OCI-LY3 (cell line): ENCODE measurements at regions not wholly inside any gene's neighbourhood (a gene's known extent, or its start where the extent isn't known, plus 50 kb on each side); places are given as distances from the start of the nearest gene placed in this dataset.

ENCODE experiments used
- EZH2phosphoT487 ChIP-seq: fragments of 200-600 bp; shearing (Covaris generic); IDR thresholded peaks from 2 replicates; pipeline ENCODE4 v1.6.1; 2018; ENCODE audit warnings: antibody characterized with exemption, mixed run types, low read depth
- TF ChIP-seq, protein P1 (sequence below): fragments of 200-600, 300-600 bp; sonication (generic); IDR thresholded peaks from 2 replicates; pipeline ENCODE4 v1.5.1; 2014; ENCODE audit warnings: antibody characterized with exemption, low read length, low read depth

DNA sequence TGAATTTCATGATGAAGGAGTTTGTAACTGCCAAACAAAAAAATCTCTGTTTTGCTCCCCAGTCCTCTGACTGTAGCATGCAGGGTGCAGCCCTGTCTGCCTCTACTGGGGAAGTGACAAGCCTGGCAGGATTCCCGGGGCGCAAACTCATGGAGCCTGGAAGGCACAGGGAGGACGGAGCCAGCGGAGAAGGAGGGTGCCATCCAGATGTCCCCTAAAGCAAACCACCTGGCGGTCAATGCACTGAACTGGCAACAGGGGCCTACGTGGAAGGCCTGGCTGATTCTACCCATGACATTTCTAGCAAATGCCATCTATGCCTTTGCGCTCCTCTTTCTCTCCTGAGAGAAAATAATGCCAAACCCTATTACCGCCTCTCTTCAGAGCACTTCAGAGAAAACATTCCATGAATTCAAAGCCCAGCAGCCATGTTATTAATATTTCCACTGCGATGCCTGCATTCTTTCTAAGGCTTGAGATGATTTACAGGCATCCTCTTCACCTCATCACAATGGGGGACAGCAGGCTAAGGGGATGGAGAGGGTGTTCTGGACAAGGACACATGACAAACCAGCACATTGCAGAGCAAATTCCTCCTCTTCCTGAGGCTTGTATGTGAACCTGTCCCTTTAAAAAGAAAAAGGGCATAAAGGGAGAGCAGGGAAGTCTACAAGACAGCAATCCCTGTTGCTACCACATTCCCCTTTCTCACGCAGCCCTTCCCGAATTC, 329.3 kb upstream of the NOCT start:
- TF ChIP-seq, protein P1, sequence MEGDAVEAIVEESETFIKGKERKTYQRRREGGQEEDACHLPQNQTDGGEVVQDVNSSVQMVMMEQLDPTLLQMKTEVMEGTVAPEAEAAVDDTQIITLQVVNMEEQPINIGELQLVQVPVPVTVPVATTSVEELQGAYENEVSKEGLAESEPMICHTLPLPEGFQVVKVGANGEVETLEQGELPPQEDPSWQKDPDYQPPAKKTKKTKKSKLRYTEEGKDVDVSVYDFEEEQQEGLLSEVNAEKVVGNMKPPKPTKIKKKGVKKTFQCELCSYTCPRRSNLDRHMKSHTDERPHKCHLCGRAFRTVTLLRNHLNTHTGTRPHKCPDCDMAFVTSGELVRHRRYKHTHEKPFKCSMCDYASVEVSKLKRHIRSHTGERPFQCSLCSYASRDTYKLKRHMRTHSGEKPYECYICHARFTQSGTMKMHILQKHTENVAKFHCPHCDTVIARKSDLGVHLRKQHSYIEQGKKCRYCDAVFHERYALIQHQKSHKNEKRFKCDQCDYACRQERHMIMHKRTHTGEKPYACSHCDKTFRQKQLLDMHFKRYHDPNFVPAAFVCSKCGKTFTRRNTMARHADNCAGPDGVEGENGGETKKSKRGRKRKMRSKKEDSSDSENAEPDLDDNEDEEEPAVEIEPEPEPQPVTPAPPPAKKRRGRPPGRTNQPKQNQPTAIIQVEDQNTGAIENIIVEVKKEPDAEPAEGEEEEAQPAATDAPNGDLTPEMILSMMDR: no peak
- no peak for TF ChIP-seq EZH2phosphoT487
